HL-60 (cell line): ENCODE measurements at regions not wholly inside any gene's neighbourhood (a gene's known extent, or its start where the extent isn't known, plus 50 kb on each side); places are given as distances from the start of the nearest gene placed in this dataset.

Source experiments
- DNase-seq, 2 experiments: peaks; one replicate each; pipeline ENCODE4 v3.0.0-alpha.2; 2010 to 2020; ENCODE audit warnings: low read depth in 1 of 2, low spot score in 1 of 2
- H3K27ac ChIP-seq: fragments of 250-450 bp; sonication (Bioruptor Pico); replicated peaks from 2 replicates; pipeline ENCODE4 v1.5.1; 2020; ENCODE audit warnings: mild to moderate bottlenecking, moderate library complexity
- H3K27me3 ChIP-seq: fragments of 250-450 bp; sonication (Bioruptor Pico); 2 replicates; pipeline ENCODE4 v1.5.1; 2021; ENCODE audit warnings: mild to moderate bottlenecking, moderate library complexity; ENCODE audit not compliant: insufficient read depth, poor library complexity, severe bottlenecking
- H3K4me3 ChIP-seq: replicated peaks from 2 replicates; pipeline ENCODE4 v1.5.1; 2011; ENCODE audit warnings: mild to moderate bottlenecking, control low read depth, low read length; ENCODE audit not compliant: insufficient read depth
- CTCF ChIP-seq: IDR thresholded peaks from one replicate; pipeline ENCODE4 v1.5.1; 2011; ENCODE audit warnings: low read length, control low read depth, inconsistent platforms; ENCODE audit not compliant: insufficient read depth
- GABPA ChIP-seq: IDR thresholded peaks from 2 replicates; pipeline ENCODE4 v1.6.1; 2012; ENCODE audit warnings: low read depth
- POLR2AphosphoS5 ChIP-seq: IDR thresholded peaks from 2 replicates; pipeline ENCODE4 v1.6.1; 2012; ENCODE audit warnings: low read depth
- SPI1 ChIP-seq: IDR thresholded peaks from 2 replicates; pipeline ENCODE4 v1.6.1; 2012; ENCODE audit warnings: low read depth, mild to moderate bottlenecking, borderline replicate concordance
- TF ChIP-seq, protein P1 (sequence below): IDR thresholded peaks from 2 replicates; pipeline ENCODE4 v1.6.1; 2012; ENCODE audit warnings: low read depth; ENCODE audit not compliant: insufficient replicate concordance

DNA sequence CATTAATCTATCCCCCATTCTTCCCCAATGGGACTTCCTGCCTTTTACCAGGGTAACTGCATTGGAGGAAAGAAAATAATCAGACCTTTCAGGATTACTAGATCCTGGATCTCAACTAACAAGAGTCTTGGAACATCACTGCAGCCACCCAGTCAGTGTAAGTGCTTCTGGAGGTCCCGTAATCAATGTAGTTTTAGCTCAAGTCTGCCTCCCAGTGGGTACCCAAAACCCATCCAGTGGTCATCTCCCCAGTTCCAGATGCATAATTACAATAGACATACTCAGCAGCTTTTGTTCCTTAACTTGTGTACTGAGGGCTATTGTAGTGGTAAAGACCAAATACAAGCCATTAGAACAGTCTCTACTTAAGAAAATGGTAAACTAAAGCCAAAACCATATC lies 319.1 kb downstream of the GPATCH2 start:
- no peak overlapping the region for H3K4me3 ChIP-seq
- no peak overlapping the region for H3K27ac ChIP-seq
- no peak for DNase-seq
- TF ChIP-seq, protein P1, sequence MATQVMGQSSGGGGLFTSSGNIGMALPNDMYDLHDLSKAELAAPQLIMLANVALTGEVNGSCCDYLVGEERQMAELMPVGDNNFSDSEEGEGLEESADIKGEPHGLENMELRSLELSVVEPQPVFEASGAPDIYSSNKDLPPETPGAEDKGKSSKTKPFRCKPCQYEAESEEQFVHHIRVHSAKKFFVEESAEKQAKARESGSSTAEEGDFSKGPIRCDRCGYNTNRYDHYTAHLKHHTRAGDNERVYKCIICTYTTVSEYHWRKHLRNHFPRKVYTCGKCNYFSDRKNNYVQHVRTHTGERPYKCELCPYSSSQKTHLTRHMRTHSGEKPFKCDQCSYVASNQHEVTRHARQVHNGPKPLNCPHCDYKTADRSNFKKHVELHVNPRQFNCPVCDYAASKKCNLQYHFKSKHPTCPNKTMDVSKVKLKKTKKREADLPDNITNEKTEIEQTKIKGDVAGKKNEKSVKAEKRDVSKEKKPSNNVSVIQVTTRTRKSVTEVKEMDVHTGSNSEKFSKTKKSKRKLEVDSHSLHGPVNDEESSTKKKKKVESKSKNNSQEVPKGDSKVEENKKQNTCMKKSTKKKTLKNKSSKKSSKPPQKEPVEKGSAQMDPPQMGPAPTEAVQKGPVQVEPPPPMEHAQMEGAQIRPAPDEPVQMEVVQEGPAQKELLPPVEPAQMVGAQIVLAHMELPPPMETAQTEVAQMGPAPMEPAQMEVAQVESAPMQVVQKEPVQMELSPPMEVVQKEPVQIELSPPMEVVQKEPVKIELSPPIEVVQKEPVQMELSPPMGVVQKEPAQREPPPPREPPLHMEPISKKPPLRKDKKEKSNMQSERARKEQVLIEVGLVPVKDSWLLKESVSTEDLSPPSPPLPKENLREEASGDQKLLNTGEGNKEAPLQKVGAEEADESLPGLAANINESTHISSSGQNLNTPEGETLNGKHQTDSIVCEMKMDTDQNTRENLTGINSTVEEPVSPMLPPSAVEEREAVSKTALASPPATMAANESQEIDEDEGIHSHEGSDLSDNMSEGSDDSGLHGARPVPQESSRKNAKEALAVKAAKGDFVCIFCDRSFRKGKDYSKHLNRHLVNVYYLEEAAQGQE, result no peak
- TF ChIP-seq CTCF (no peak), POLR2AphosphoS5 (no peak), GABPA (no peak), SPI1 (no peak)
- no peaks in the 10 kb centered on the region for H3K27me3 ChIP-seq

- Histone ChIP-seq H3K27me3 (no peaks in the 10 kb centered on the region), H3K4me3 (no peak overlapping the region), H3K27ac (no peak overlapping the region)
- no peak for DNase-seq
- TF ChIP-seq POLR2AphosphoS5, result no peak
- no peak for TF ChIP-seq CTCF
- no peak for TF ChIP-seq GABPA
- TF ChIP-seq, protein P1, result no peak
These were observed 319.6 kb downstream of the GPATCH2 start for GRCh38 chr1:217311269-217311668.

DNA sequence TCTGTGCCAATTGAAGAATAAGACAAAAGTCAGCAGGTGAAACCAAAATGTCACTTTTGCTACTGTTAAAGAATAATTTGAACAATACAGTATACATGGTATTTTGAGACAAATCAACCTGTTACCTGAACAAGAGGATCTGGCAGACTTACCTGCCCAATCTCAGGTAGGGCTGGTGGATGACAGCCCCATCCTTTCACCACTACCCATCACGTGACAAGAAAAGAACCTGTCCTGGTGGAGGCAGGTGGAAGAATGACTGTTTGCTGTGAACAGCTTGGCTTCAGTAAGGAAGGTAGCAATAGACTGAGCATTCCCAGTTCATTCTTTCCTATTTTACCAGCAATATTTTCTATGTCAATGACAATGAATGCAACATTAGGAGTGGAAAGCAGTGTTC lies 349.6 kb downstream of the GPATCH2 start:
- Histone ChIP-seq H3K27me3 (no peaks in the 10 kb centered on the region), H3K4me3 (no peak overlapping the region), H3K27ac (no peak overlapping the region)
- TF ChIP-seq CTCF (no peak), SPI1 (no peak), GABPA (no peak), POLR2AphosphoS5 (no peak)
- TF ChIP-seq, protein P1, result no peak
- DNase-seq, result no peak
